ENCODE measurements at regions not wholly inside any gene's neighbourhood (a gene's known extent, or its start where the extent isn't known, plus 50 kb on each side); places are given as distances from the start of the nearest gene placed in this dataset.

- H3K4me3 ChIP-seq (ENCODE audit: low read depth, low read length), result no peak overlapping the region
- no peak for TF ChIP-seq CTCF (IDR thresholded peaks at IDR 0.05; ENCODE audit: insufficient read depth, low read depth, low read length)
- no peak for DNase-seq (ENCODE audit: low read depth)
Measured at GRCh38 chr2:41863062-41863461, 184.8 kb upstream of the PKDCC start.

DNA sequence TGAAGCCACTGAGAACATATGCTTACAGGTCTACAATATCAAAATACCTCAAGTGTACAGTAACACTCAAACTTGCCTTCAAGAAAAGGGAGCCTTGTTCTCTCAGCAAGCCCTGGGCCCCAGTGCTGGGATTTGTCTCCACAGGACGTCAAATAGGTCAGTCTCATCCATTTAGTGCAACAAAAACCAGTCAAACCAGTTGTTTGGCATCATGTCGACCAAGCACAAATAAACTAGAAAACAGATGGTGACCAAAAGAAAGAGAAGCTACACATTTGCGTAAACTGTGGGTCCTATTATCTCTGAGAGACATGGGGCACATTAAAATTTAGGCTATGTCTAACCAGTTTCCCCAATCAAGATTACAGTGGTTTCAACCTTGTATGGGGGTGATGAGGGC lies 182.6 kb upstream of the PKDCC start:
- no peak for DNase-seq (ENCODE audit: low read depth)
- TF ChIP-seq CTCF (IDR thresholded peaks at IDR 0.05; ENCODE audit: insufficient read depth, low read depth, low read length), result no peak
- no peak overlapping the region for H3K4me3 ChIP-seq (ENCODE audit: low read depth, low read length)

DNA sequence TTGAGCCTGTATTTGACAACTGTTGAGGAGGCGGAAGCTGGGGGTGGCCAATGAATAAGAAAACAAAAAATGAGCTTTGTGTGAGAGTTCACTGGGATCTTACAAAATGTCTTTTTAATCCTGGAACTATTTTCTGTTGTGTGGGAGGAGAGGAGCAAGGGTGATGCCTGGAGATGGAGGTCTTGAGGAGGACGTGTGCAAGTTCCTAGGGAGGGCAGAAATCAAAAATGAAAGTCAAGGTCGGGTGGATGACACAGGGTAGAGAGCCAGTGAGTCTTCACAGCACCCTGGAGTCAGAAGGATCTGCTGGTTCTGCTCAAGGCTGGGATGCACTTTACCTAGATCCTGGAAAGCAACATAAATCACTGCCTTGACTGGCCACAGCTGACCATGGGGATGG lies 180.3 kb upstream of the PKDCC start:
- DNase-seq (ENCODE audit: low read depth), result peak; percentile 26
- H3K4me3 ChIP-seq (ENCODE audit: low read depth, low read length), result no peak overlapping the region
- TF ChIP-seq CTCF (IDR thresholded peaks at IDR 0.05; ENCODE audit: insufficient read depth, low read depth, low read length), result no peak

GRCh38 chr2:41869542-41870264 lies 178.1 kb upstream of the PKDCC start:
- peak; percentile 77 for DNase-seq (ENCODE audit: low read depth)
- peak; percentile 88 for TF ChIP-seq CTCF (IDR thresholded peaks at IDR 0.05; ENCODE audit: insufficient read depth, low read depth, low read length)
- no peak overlapping the region for H3K4me3 ChIP-seq (ENCODE audit: low read depth, low read length)

DNA sequence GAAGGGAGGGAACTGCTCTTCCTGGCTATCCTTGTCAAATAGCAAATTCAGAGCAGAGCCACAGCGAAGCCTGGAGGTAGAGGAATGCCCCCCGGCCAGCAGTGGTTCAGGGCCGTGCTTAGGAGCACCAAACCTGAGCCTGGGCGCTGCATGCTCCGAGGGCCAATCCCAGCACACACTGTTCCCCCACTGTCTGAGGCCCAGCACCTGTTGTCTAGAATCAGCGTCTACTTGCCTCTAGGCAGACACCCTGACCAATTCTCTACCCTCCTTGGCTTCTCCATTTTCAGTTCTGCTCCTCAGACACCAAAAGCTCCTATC lies 177.6 kb upstream of the PKDCC start:
- H3K4me3 ChIP-seq (ENCODE audit: low read depth, low read length), result no peak overlapping the region
- no peak for TF ChIP-seq CTCF (IDR thresholded peaks at IDR 0.05; ENCODE audit: insufficient read depth, low read depth, low read length)
- DNase-seq (ENCODE audit: low read depth), result no peak

DNA sequence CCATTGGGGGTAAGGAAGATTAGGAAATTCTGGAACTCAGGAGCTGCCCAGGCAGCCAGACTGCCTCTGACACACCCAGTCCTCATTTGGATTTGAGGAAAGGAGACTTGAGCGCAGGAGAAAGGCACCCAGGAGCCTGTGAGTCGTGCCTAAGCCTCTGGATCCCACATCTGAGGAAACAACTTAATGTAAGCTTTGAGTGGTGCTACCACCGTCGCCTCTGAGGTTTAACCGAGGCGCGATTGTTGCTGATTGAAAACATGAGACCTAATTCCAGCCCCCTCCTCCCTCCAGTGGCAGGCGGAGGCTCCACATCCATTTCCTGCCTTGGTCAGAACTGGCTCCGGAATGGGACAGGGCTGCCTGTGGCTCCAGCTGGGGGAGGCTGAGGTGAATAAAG lies 176.7 kb upstream of the PKDCC start:
- H3K4me3 ChIP-seq (ENCODE audit: low read depth, low read length), result no peak overlapping the region
- peak; percentile 62 for TF ChIP-seq CTCF (IDR thresholded peaks at IDR 0.05; ENCODE audit: insufficient read depth, low read depth, low read length)
- peak; percentile 56 for DNase-seq (ENCODE audit: low read depth)

- no peak for TF ChIP-seq CTCF (IDR thresholded peaks at IDR 0.05; ENCODE audit: insufficient read depth, low read depth, low read length)
- DNase-seq (ENCODE audit: low read depth), result peak; percentile 46
- H3K4me3 ChIP-seq (ENCODE audit: low read depth, low read length), result no peak overlapping the region
Measured at GRCh38 chr2:41872646-41873045, 175.2 kb upstream of the PKDCC start.

All from fibroblast of villous mesenchyme (primary cell).